GM19351 (cell line): ENCODE measurements at regions not wholly inside any gene's neighbourhood (a gene's known extent, or its start where the extent isn't known, plus 50 kb on each side); places are given as distances from the start of the nearest gene placed in this dataset.
A peak's percentile ranks its signal among the peaks of the same experiment; 100 is the strongest.

Experiments used
- ATAC-seq: cut with Tn5 transposase; IDR thresholded peaks from one replicate; pipeline ENCODE4 v1.9.1; 2021; ENCODE audit warnings: mild to moderate bottlenecking, moderate library complexity; ENCODE audit not compliant: unreplicated experiment

DNA sequence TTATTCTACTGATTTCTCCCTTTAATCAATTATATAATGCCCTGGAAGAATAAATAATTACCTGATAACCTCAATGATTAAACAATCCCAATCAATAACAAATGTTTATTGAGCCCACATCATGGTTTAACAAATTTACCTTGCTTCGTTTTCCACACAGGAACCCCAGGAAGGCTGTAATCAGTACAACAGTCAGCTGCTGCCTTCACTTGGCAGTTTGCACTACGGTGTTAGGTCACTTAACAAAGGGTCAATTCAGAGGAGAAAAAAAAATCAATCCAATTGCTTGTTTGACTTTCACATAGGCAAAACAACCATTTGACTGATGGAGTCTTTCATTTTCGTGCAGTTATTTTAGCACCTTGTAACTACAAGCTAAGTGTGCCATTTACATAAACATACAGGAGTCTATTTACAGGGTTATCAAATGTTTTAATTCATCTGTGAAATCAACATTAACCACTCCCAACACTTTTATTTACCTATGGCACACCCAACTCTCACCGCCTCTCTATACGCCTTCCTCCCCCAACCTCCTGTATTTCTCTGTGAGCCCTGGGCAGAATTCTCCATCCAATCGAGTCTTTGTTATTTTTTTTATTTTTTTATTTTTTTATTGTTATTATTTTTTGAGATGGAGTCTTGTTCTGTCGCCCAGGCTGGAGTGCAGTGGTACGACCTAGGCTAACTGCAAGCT lies 140.4 kb upstream of the TAB2 start:
- ATAC-seq = no peak

DNA sequence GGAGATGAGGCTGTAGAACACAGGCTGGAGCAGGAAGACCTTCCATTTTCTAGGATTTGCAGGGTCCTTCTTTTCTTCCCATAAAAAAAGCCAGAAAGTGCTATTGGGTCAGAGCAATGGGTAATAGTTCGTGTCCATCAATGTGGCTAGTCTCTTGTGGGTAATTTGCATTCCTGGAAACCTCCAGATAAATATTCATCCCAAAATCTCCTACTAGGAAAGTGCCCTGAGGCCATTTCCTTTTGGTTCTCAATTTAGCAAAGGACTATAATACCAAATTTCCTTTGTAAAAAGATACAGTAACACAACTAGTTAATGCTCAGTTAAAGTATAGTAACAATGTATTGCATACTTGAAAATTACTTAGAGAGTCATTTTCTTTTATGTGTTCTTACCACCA lies 138.1 kb upstream of the TAB2 start:
- ATAC-seq = no peak

DNA sequence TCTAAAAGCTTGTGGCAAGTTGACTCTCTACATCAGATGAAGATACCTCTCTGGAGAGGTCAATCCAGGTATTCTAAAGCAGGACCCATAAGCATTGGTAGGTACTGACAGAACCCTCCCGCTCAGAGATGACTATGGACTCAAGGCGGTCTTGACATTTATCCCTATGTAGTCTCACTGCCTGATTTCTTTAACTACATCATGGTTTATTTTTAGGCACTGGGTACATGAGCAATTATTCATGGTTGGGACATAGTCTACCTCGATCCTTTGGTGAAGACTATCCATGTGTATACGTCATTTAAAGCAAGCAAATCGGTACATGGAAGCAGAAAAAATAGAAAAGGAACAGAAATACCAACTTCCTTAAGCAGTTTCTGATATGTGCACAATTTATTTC lies 136.2 kb upstream of the TAB2 start:
- ATAC-seq = no peak

DNA sequence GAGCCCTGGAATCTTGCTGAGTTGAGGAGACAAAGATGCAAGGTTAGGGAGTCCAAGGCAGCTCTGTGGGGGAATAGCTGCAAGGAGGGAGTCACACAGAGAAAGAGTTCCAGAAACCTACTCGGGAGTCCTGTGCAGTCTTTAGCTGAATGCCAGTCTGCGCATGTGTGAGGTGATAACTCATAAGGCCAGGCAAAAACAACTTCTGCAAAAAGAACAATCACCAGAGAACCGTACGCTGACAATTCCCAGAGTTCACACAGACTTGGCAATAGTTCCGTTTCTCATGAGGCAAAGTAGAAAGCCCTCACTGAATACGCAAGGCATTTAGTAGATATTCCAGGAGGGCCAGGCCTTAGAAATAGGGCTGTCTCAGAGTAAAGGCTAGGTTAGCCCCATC lies 135.2 kb upstream of the TAB2 start:
- ATAC-seq = no peak

DNA sequence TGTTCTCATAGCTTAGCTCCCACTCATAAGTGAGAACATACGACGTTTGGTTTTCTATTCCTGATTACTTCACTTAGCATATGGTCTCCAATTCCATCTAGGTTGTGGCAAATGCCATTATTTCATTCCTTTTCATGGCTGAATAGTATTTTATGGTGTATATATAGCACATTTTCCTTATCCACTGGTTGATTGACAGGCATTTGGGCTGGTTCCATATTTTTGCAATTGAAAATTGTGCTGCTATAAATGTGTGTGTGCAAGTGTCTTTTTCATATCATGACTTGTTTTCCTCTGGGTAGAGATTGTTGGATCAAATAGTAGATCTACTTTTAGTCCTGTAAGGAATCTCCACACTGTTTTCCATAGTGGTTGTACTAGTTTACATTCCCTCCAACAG lies 133.0 kb upstream of the TAB2 start:
- no peak for ATAC-seq

DNA sequence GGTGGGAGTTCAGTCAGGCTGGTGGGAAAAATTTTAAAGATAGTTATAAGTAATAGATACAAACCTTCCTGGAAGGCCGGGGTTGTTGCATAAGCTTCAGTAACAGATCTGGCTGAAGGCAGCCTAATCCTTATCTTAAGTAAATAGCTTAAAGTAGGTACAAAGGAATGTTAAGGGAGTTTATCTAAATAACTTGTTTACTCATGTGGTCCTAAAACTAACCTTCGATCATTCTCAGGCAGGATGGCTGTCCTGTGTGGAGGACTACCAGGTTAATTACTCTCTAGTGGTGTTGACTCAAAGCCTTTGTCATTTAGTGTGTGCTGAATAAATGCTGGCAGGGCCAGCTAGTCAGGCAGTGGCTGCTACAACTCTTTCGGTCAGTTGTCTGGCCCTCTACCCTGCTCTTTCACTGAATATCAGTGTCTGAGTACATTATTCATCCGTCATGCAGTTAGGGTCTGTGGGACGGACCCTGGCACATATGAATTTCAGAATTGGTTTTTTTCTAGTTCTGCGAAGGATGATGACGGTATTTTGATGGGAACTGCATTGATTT lies 131.6 kb upstream of the TAB2 start:
- ATAC-seq = no peak

DNA sequence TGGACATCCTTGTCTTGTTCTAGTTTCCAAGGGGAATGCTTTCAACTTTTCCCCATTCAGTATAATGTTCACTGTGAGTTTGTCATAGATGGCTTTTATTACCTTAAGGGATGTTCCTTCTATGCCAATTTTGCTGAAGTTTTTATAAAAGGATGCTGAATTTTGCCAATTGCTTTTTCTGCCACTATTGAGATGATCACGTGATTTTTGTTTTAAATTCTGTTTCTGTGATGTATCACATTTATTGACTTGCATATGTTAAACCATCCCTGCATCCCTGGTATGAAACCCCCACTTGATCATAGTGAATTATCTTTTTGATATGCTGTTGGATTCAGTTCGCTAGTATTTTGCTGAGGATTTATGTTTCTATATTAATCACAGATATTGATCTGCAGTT lies 130.6 kb upstream of the TAB2 start:
- ATAC-seq = no peak

DNA sequence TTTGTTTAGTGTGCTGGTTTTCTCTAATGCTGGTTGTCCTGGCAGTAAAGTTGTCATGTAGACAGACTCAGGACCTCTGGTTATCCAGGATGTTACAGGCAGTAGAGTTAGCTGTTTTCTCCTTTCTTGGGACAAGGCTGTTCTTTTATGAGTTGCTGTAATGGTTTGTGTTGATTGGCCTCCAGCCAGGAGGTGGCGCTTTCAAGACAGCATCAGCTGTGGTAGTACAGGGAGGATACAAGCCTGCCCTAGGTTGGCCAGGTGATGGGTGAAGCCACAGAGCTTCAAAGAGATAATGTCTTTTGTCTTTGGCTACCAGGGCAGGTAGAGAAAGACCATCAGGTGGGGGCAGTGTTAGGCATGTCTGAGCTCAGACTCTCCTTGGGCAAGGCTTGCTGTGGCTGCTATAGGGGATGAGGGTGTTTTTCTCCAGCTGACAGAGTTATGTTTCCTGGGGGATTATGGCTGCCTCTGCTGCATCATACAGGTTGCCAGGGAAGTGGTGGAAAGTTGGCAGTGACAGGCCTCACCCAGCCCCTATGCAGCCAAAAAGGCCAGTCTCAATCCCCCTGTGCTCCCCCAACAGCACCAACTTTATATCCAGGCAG lies 127.2 kb upstream of the TAB2 start:
- ATAC-seq = peak; percentile 52

DNA sequence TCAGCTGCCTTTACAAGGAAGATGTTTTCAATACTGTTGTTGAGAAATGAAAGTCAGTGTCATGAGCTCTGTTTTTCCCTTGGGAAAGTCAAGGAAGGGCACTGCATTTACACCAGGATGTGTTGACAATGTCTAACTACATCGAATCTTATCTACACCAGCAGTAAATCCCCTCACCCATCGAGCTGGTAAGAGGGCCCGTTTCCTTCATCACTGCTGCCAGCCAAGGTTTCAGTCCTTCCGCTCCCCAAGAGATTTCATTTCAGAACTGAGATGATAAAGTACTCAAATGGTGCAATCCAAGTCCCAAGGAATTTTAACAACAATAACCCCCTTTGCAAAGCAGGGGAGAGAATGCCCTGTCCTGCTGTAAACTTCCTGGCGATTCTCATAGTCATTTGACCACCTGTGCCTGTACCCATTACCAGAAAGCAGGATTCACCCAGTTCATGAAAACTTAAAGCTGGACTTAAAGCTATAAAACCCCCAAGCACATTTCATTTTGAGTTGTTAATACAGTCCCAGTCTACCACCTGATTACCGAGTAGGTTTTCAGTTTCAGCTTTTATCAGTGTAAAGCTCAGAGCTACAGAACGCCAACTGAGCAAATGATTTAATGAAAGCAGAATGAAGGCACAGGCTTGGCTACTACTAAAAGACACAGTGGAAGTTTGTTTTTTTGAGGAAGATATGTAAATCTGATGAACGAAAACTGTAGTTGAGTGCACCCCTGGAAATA lies 122.5 kb upstream of the TAB2 start:
- peak; percentile 76 for ATAC-seq

DNA sequence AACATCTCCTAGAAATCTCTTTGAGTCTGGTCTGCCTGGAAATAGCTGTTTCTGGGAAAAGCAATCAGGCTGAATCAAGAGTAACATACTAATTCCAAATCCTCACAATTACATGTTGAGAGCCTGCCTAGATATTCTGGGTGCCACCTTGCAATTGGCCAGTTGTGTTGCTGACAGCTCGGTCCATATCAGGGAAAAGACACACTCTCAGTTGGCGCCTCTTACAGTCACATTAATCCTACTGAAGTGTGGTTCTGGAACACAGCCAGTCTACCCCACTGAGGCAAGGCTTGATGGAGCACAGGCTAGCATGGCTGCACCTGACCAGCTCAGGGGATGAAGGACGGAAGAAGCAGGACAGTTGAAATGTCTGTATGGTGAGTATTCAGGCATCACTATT lies 121.4 kb upstream of the TAB2 start:
- ATAC-seq = no peak

DNA sequence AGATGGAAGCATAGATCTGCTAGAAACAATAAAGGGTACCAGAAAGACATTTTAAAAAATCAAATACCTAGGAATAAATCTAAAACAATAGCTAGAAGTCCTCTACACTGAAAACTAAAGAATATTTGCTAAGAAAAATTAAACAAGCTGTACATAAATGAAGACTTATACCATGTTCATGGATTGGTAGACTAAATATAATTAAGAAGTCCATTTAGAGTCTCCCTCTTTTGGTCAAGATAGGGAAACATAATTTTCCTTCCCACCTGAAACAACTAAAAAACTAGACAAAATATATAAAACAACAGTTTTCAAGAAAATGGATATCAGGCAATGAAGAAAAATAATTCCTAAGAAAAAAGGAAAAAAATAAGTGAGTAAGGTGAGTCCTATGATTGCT lies 120.0 kb upstream of the TAB2 start:
- no peak for ATAC-seq

DNA sequence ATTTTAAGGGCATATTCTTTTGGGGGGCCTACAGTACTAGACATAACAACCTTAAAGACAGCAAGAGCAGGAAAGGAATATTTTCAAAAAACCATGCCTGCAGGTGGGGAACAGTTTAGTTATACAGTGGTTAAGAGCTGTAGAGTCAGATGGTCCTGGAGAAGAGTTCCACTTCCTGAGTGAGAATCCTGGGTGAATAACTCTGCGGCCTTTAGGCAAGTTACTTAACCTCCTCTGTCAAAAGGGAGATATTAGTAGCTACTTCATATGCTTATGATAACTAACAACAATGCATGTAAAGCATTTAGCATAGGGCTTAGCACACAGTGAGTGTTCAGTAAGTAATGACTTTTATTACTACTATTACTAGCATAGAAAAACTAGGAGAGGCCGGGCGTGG lies 119.2 kb upstream of the TAB2 start:
- ATAC-seq = no peak

DNA sequence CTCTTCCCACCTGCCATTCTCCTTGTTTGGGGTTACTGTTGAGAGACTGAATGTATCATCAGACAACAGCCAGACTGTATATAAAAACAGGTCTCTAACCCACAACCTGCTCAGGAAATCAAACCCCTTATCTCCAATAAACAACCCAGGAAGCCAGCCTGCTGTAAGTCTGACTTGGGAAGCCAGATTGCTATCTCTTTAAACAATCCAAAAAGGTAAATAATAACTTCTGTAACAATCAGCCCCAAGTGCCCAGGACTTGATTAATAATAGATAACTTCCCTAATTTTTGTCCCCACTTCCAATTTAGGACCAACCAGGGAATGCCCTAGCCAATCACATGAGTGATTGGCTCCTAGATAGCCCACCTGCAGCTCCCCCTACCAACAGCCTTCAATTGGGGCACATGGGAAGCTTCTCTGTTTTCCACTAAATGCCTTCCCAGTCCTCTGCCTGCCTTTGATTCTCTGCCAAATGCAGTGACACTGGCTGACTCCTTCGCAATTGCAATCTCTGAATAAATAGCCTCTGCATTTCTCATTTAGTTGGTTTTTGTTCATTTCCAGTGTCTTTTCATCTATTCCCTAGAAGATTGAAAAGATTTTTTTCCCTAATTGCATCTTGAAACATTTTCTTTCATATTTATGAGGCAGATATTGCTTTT lies 117.1 kb upstream of the TAB2 start:
- ATAC-seq = no peak

DNA sequence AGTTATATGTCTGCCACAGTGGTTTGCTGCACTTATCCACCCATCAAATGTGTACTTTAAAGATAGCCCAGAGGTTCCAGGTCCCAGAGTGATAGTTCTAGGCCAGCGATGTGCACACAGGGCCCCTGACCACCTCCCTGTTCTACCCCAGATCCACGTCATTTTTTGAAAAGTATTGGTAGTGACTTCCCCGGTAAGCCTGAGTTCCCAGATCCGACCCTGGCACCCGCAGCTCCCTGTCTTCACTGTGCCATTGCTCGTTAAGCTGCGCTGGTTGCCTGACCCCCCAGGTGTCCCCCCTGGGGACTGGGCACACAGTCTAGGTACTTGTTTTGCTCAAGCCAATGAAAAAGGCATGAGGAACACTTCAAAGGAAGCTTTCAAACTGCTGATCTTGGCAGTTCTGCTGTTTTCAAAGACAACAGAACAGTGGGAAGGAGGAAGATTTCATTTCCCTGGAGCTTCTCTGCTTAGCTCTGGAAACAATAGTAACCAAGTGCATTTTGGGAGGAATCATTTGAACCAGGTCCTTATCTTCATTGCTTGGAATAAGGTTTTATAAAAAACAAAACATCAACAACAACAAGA lies 116.3 kb upstream of the TAB2 start:
- no peak for ATAC-seq

DNA sequence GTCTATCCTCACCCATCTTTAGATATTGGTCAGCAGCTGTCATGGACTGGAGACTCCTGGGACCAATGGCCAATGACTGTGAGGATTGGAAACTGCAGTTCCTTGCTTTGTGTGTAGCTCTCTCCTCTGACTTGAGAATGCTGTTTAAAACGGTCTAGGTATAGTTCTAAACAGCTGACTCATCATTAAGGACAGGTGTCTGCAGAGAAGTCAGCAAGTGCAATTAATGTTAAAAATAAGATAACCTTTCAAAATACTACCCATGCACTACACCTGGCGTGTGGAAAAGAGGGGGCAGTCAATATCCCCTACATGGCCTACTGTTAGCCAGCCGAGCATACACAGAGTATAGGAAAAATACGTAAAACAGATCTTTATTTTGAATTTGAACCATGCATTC lies 115.4 kb upstream of the TAB2 start:
- no peak for ATAC-seq

DNA sequence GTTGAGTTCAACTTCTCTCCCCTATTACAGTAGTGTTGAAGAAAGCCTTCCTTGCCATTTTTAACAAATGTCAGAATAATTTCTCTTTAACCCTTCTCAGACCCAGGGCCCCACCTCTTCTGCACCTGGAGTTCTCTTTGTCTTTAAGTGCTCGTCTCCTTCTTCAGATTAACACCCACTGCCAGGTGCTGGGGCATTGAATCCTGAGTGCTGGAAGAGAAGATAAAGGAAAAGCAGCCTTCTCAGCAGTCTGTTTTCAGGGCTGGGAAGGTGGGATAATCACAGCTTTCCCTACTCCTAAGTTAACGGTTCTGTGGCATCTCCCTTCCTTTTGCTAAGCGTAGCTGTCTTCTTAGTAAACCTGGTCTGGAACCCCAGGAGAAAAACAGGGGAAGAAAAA lies 114.6 kb upstream of the TAB2 start:
- ATAC-seq = no peak

DNA sequence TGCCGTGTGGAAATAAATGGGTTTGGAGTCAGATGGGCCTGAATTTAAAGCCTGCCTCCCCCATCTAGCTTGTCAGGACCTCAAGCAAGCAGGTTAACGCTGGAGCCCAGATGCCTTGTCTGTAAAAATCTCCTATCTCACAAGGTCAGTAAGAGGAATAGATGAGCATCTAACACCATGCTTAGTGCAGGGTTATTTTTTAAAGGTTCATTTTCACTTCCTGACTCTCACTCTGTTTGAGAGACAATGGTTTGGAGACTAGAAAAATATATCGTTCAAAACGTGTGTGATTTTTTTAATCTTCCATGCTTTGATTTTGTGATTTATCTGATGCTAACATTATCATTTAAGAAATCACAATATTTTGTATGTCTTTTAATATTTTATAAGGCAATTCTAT lies 114.0 kb upstream of the TAB2 start:
- no peak for ATAC-seq

DNA sequence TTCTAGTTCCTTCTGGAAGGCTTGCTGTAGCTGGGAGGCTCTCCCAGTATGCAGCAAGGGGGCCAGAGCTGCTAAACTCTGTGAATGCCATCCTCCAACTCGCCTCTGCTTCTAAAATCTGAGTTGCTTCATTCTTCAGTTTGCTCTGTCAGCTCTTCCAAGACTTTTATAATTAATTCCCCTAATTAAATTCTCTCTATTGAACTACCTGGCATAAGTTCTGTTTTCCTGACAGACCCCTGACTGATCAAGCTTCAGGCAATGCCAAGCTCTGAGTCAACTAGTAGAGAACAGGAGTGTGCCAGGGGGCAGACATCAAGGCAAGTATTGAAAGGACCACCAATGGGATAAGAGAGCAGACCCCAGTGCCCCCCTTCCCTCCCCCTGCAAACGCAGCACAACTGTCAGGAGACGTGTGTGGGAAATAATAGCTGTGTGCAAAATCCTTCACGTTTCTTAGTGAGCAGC lies 109.3 kb upstream of the TAB2 start:
- no peak for ATAC-seq

DNA sequence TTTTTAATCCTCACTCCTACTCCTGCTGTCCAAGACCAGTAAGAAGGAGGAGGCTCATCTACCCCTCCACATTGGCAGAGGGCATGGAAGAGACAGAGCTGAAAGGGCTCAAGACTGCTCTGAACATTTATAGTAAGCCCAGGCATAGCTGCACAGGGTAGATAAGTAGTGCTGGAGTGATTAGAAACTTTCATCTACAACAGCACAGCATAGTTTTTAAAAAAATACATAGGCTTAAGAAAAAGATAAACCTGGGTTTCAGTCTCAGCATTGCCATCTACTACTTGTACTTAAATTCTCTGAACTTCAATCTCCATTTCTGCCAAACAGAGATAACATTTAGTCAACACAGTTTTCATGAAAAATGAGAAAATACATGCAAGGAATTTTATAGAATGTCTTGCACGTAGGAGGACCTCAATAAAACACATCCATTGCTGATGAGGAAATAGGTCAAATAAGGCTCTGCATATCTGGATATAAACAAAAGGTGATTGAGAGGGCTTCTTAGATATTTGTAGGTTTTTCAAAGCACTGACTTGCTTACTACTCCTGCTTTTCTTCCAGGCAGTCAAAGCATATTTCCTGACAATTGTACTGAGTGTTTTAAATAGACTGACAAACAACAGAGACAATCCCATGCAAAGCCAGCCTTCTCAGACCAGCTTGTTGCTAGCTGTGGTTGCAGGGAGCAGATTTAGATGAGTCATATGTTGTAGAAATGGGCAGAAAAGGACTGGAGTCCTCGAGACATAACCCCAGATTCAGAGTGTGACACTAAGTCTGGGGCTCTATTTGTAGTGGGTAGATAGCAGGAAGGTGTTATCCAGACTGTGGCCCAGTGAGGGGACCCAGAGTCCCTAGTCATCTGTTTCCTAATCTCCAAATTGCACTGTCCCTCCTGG lies 107.4 kb upstream of the TAB2 start:
- peak; percentile 33 for ATAC-seq

DNA sequence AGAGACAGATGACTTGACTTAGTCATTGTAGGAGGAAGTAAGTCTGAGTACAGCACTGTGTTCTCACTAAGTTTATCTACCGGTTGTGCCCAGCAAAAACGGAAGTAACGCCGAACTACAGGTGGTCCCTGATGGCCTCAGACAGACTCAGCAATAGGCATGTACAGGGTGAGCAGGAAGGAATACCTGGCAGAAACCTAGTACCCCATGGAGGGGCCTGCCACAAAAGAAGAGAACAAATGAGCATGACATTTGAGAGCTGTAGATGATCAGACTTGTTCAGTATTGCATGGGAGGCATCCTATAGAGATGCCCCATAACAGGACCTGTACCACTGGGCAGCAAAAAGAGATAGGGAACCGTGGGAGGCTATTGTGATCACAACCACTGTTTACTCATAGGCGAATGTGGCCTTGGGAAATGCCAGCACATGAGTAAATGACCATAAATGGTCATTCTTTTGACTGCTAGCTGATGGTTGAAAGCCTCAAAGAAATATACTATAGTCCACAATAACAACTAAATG lies 106.4 kb upstream of the TAB2 start:
- ATAC-seq = peak; percentile 67
